ENCODE measurements at regions not wholly inside any gene's neighbourhood (a gene's known extent, or its start where the extent isn't known, plus 50 kb on each side); places are given as distances from the start of the nearest gene placed in this dataset.

DNA sequence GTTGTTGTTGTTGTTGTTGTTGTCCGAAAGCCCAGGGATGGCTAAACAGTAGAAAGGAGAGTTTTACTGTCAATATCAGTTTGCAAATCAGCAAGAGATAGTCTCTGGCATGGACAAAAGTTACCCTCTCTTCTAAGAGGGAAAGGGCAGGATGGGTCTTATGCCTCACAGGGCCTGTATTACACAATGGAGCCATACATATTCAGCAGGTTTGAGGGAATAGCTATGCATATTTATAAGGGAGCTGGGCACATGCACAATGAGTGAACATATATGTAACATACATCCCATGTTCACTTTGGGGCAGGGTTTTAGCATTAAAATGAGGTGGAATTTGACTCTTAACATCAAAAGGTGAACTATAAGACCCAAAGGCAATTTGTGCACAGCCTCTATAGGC lies 84.4 kb upstream of the PGBD5 start:
- Mint-ChIP-seq H3K4me3 (no peak overlapping the region), H3K27me3 (peaks cover 10 to 40% of the 10 kb centered on the region in 2 donors), H3K27ac (no peak overlapping the region), H3K4me1 (peaks cover 7 to 8% (median 7%) of the 10 kb centered on the region in 3 donors), H3K9me3 (peaks cover 0 to 4% (median 0%) of the 10 kb centered on the region in 3 donors), H3K36me3 (no peaks in the 10 kb centered on the region)
- H3K4me1 ChIP-seq (ENCODE audit: control insufficient read depth in 1 of 2, extremely low read depth in 1 of 2, insufficient read depth in 2 of 2, low read length in 2 of 2) = peaks cover 0 to 2% of the 10 kb centered on the region in 2 experiments
- no CpG with 5 or more reads among the region's 1 CpG for WGBS (ENCODE audit: insufficient coverage)
- ATAC-seq (replicated peaks in 1 of 4) (no peak), DNase-seq (no peak)
- no peak overlapping the region for H3K4me3 ChIP-seq (ENCODE audit: control insufficient read depth in 1 of 2, extremely low read depth in 1 of 2, low read length in 1 of 2)
- no peak overlapping the region for H3K27ac ChIP-seq (ENCODE audit: low read length)
- H3K36me3 ChIP-seq (ENCODE audit: control insufficient read depth in 2 of 2, extremely low read depth in 1 of 2, insufficient read depth in 1 of 2, low read length in 1 of 2) = no peaks in the 10 kb centered on the region
- ChIA-PET CTCF (no interaction called here), POLR2A (no interaction called here)
- H3K9me3 ChIP-seq = no peaks in the 10 kb centered on the region
- peaks cover 3 to 16% of the 10 kb centered on the region in 2 experiments for H3K27me3 ChIP-seq (replicated peaks in 1 of 2; ENCODE audit: control insufficient read depth in 2 of 2, extremely low read depth in 1 of 2, insufficient read depth in 2 of 2, low read length in 1 of 2)

- Histone ChIP-seq H3K36me3 (ENCODE audit: control insufficient read depth in 2 of 2, extremely low read depth in 1 of 2, insufficient read depth in 1 of 2, low read length in 1 of 2) (no peaks in the 10 kb centered on the region), H3K4me3 (ENCODE audit: control insufficient read depth in 1 of 2, extremely low read depth in 1 of 2, low read length in 1 of 2) (no peak overlapping the region), H3K9me3 (no peaks in the 10 kb centered on the region), H3K27me3 (replicated peaks in 1 of 2; ENCODE audit: control insufficient read depth in 2 of 2, extremely low read depth in 1 of 2, insufficient read depth in 2 of 2, low read length in 1 of 2) (peaks cover 0 to 16% of the 10 kb centered on the region in 2 experiments), H3K4me1 (ENCODE audit: control insufficient read depth in 1 of 2, extremely low read depth in 1 of 2, insufficient read depth in 2 of 2, low read length in 2 of 2) (peaks cover 0 to 2% of the 10 kb centered on the region in 2 experiments), H3K27ac (ENCODE audit: low read length) (no peak overlapping the region)
- peaks cover 10 to 36% of the 10 kb centered on the region in 2 donors for H3K27me3 Mint-ChIP-seq
- ATAC-seq (replicated peaks in 1 of 4) (no peak), DNase-seq (peak in 1 of 35 experiments; percentile 19)
- 57% methylated on average over 2 of the region's 5 CpGs for WGBS (ENCODE audit: insufficient coverage)
- peaks cover 0 to 4% (median 0%) of the 10 kb centered on the region in 3 donors for H3K9me3 Mint-ChIP-seq
- CTCF ChIA-PET = no interaction called here
- H3K4me1 Mint-ChIP-seq = peaks cover 7 to 8% (median 7%) of the 10 kb centered on the region in 3 donors
- H3K27ac Mint-ChIP-seq = no peak overlapping the region
- no peak overlapping the region for H3K4me3 Mint-ChIP-seq
- POLR2A ChIA-PET = no interaction called here
- H3K36me3 Mint-ChIP-seq = no peaks in the 10 kb centered on the region
Measured at GRCh38 chr1:230509281-230509977, 83.3 kb upstream of the PGBD5 start.

GRCh38 chr1:230507666-230508402 lies 81.7 kb upstream of the PGBD5 start:
- Mint-ChIP-seq H3K36me3 (no peaks in the 10 kb centered on the region), H3K4me1 (peaks cover 7 to 8% (median 7%) of the 10 kb centered on the region in 3 donors), H3K4me3 (no peak overlapping the region), H3K27me3 (peaks cover 9 to 26% of the 10 kb centered on the region in 2 donors), H3K27ac (no peak overlapping the region), H3K9me3 (no peaks in the 10 kb centered on the region)
- no peaks in the 10 kb centered on the region for H3K36me3 ChIP-seq (ENCODE audit: control insufficient read depth in 2 of 2, extremely low read depth in 1 of 2, insufficient read depth in 1 of 2, low read length in 1 of 2)
- ChIA-PET POLR2A (no interaction called here), CTCF (no interaction called here)
- H3K9me3 ChIP-seq = no peaks in the 10 kb centered on the region
- H3K27ac ChIP-seq (ENCODE audit: low read length) = no peak overlapping the region
- H3K27me3 ChIP-seq (replicated peaks in 1 of 2; ENCODE audit: control insufficient read depth in 2 of 2, extremely low read depth in 1 of 2, insufficient read depth in 2 of 2, low read length in 1 of 2) = peaks cover 0 to 14% of the 10 kb centered on the region in 2 experiments
- ATAC-seq (replicated peaks in 1 of 4) (no peak), DNase-seq (no peak)
- 27% methylated on average over 3 of the region's 8 CpGs for WGBS (ENCODE audit: insufficient coverage)
- H3K4me1 ChIP-seq (ENCODE audit: control insufficient read depth in 1 of 2, extremely low read depth in 1 of 2, insufficient read depth in 2 of 2, low read length in 2 of 2) = peaks cover 0 to 2% of the 10 kb centered on the region in 2 experiments
- H3K4me3 ChIP-seq (ENCODE audit: control insufficient read depth in 1 of 2, extremely low read depth in 1 of 2, low read length in 1 of 2) = no peak overlapping the region

DNA sequence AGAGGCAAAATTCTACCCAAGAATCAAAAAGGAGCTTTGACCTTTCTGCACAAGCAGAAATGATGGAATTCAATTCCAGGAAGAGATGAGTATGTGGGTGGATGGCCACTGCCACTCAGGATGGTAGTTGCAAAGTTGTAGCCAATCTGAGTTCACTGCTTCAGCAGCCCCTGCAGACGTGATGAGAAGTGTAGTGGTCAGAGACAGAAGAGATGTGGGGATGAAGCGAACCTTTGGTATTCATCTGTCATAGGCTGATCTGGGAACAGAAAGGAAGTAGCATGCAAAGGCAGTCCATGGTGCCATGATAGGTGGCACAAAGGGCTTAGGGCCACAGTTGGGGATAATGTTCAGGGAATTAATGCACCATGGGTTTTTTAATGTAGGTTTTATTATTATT lies 81.1 kb upstream of the PGBD5 start:
- no peak overlapping the region for H3K4me3 ChIP-seq (ENCODE audit: control insufficient read depth in 1 of 2, extremely low read depth in 1 of 2, low read length in 1 of 2)
- POLR2A ChIA-PET = no interaction called here
- no peak for ATAC-seq (replicated peaks in 1 of 4)
- CTCF ChIA-PET = no interaction called here
- no peak for DNase-seq
- 79% methylated on average over 2 of the region's 2 CpGs for WGBS (ENCODE audit: insufficient coverage)
- H3K4me3 Mint-ChIP-seq = no peak overlapping the region
- H3K27ac ChIP-seq (ENCODE audit: low read length) = no peak overlapping the region
- H3K4me1 Mint-ChIP-seq = peaks cover 7 to 8% (median 7%) of the 10 kb centered on the region in 3 donors
- peaks cover 0 to 14% of the 10 kb centered on the region in 2 experiments for H3K27me3 ChIP-seq (replicated peaks in 1 of 2; ENCODE audit: control insufficient read depth in 2 of 2, extremely low read depth in 1 of 2, insufficient read depth in 2 of 2, low read length in 1 of 2)
- H3K9me3 Mint-ChIP-seq = no peaks in the 10 kb centered on the region
- H3K27me3 Mint-ChIP-seq = peaks cover 7 to 22% of the 10 kb centered on the region in 2 donors
- peaks cover 0 to 2% of the 10 kb centered on the region in 2 experiments for H3K4me1 ChIP-seq (ENCODE audit: control insufficient read depth in 1 of 2, extremely low read depth in 1 of 2, insufficient read depth in 2 of 2, low read length in 2 of 2)
- H3K27ac Mint-ChIP-seq = no peak overlapping the region
- H3K36me3 ChIP-seq (ENCODE audit: control insufficient read depth in 2 of 2, extremely low read depth in 1 of 2, insufficient read depth in 1 of 2, low read length in 1 of 2) = no peaks in the 10 kb centered on the region
- H3K36me3 Mint-ChIP-seq = no peaks in the 10 kb centered on the region
- H3K9me3 ChIP-seq = no peaks in the 10 kb centered on the region

GRCh38 chr1:230506451-230506850 lies 80.3 kb upstream of the PGBD5 start:
- Histone ChIP-seq H3K9me3 (no peaks in the 10 kb centered on the region), H3K36me3 (ENCODE audit: control insufficient read depth in 2 of 2, extremely low read depth in 1 of 2, insufficient read depth in 1 of 2, low read length in 1 of 2) (no peaks in the 10 kb centered on the region), H3K27me3 (replicated peaks in 1 of 2; ENCODE audit: control insufficient read depth in 2 of 2, extremely low read depth in 1 of 2, insufficient read depth in 2 of 2, low read length in 1 of 2) (peaks cover 0 to 10% of the 10 kb centered on the region in 2 experiments), H3K4me1 (ENCODE audit: control insufficient read depth in 1 of 2, extremely low read depth in 1 of 2, insufficient read depth in 2 of 2, low read length in 2 of 2) (peaks cover 0 to 2% of the 10 kb centered on the region in 2 experiments), H3K27ac (ENCODE audit: low read length) (no peak overlapping the region), H3K4me3 (ENCODE audit: control insufficient read depth in 1 of 2, extremely low read depth in 1 of 2, low read length in 1 of 2) (no peak overlapping the region)
- no peak for DNase-seq
- ChIA-PET CTCF (no interaction called here), POLR2A (no interaction called here)
- ATAC-seq (replicated peaks in 1 of 4) = no peak
- H3K9me3 Mint-ChIP-seq = no peaks in the 10 kb centered on the region
- H3K27ac Mint-ChIP-seq = no peak overlapping the region
- H3K36me3 Mint-ChIP-seq = no peaks in the 10 kb centered on the region
- peaks cover 7 to 22% of the 10 kb centered on the region in 2 donors for H3K27me3 Mint-ChIP-seq
- H3K4me1 Mint-ChIP-seq = peaks cover 7 to 8% (median 7%) of the 10 kb centered on the region in 3 donors
- 80% methylated on average over 1 of the region's 3 CpGs for WGBS (ENCODE audit: insufficient coverage)
- no peak overlapping the region for H3K4me3 Mint-ChIP-seq

DNA sequence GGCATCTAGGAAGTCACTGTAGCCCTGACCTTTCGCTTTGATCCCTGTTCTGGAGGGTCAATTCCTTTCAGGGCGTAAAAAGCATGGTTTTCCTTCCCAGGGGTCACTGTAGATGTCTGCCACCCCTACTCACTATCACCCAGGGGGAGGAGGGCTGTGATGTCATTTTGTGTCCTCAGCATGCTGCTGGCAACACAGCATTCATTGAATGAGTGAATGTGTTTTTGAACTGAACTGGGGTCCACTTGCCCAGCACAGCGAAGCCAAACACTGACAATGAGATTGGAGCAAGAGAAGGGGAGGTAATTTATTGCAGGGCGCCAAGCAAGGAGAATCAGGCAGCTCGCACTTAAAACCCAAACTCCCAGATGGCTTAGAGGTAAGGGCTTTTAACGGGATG lies 78.2 kb upstream of the PGBD5 start:
- H3K4me3 Mint-ChIP-seq = no peak overlapping the region

More for the DNA sequence above, 78.2 kb upstream of the PGBD5 start:
- Mint-ChIP-seq H3K36me3 (no peaks in the 10 kb centered on the region), H3K4me1 (peaks cover 7 to 8% (median 7%) of the 10 kb centered on the region in 3 donors), H3K27me3 (peaks cover 7 to 10% of the 10 kb centered on the region in 2 donors), H3K27ac (no peak overlapping the region), H3K9me3 (no peaks in the 10 kb centered on the region)
- CTCF ChIA-PET = no interaction called here
- Histone ChIP-seq H3K36me3 (ENCODE audit: control insufficient read depth in 2 of 2, extremely low read depth in 1 of 2, insufficient read depth in 1 of 2, low read length in 1 of 2) (no peaks in the 10 kb centered on the region), H3K4me3 (ENCODE audit: control insufficient read depth in 1 of 2, extremely low read depth in 1 of 2, low read length in 1 of 2) (no peak overlapping the region), H3K27me3 (replicated peaks in 1 of 2; ENCODE audit: control insufficient read depth in 2 of 2, extremely low read depth in 1 of 2, insufficient read depth in 2 of 2, low read length in 1 of 2) (peaks cover 0 to 10% of the 10 kb centered on the region in 2 experiments), H3K27ac (ENCODE audit: low read length) (no peak overlapping the region), H3K9me3 (no peaks in the 10 kb centered on the region), H3K4me1 (ENCODE audit: control insufficient read depth in 1 of 2, extremely low read depth in 1 of 2, insufficient read depth in 2 of 2, low read length in 2 of 2) (peaks cover 0 to 2% of the 10 kb centered on the region in 2 experiments)
- 100% methylated on average over 1 of the region's 6 CpGs for WGBS (ENCODE audit: insufficient coverage)
- POLR2A ChIA-PET = no interaction called here
- ATAC-seq (replicated peaks in 1 of 4) (no peak), DNase-seq (no peak)
